ENCODE measurements at regions not wholly inside any gene's neighbourhood (a gene's known extent, or its start where the extent isn't known, plus 50 kb on each side); places are given as distances from the start of the nearest gene placed in this dataset.

- TF ChIP-seq CTCF (conservative IDR thresholded peaks at IDR 0.05; ENCODE audit: low read length) = no peak
- TF ChIP-seq EZH2phosphoT487 (IDR thresholded peaks at IDR 0.05; ENCODE audit: borderline replicate concordance, low read depth, low read length) = no peak
These were observed 391.9 kb downstream of the KCTD8 start for GRCh38 chr4:44056721-44057151.
